ENCODE measurements at regions not wholly inside any gene's neighbourhood (a gene's known extent, or its start where the extent isn't known, plus 50 kb on each side); places are given as distances from the start of the nearest gene placed in this dataset.

DNA sequence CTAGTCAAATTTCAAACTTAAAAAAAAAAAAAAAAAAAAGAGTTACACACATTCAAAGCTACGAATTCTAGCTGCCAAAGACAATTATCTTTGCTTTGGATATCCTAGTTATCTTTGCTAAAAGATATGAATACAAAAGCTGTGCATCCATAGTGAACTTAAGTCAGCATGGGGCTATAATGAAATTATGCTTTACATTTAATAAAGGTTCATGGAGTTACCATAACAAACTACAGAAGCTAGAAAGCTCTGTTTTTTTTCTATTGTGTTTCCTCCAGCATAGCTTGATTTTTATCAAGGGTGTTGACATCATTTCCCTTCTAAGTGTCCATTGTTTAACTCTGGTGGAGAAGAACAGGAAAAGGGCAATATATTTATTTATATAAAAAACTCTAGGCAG is 234.1 kb downstream of the ANKRD50 start:
- no peak overlapping the region for H3K4me3 ChIP-seq (ENCODE audit: control insufficient read depth in 2 of 3, extremely low read depth in 1 of 3, insufficient read depth in 2 of 3, low read depth in 1 of 3, low read length in 3 of 3)
- dilution Hi-C loops (cut with MboI; ENCODE audit: extremely low pct_ligation_motif_present, low sequenced_read_pairs) = no loop called here
- H3K9me3 ChIP-seq (ENCODE audit: control insufficient read depth, low read depth, low read length) = no peaks in the 10 kb centered on the region
- no peaks in the 10 kb centered on the region for H3K27me3 ChIP-seq (ENCODE audit: control insufficient read depth, extremely low read depth, insufficient read depth, low read length)
- no peak overlapping the region for H3K9ac ChIP-seq (ENCODE audit: control insufficient read depth, extremely low read depth, insufficient read depth, low read length)
- H3K79me2 ChIP-seq (ENCODE audit: control insufficient read depth, insufficient read depth, low read length) = no peaks in the 10 kb centered on the region
- no peak for DNase-seq (ENCODE audit: low read depth, low spot score)
- H3K9me1 ChIP-seq (ENCODE audit: control insufficient read depth, extremely low read depth, insufficient read depth, low read length) = no peaks in the 10 kb centered on the region
- H3K4me2 ChIP-seq (ENCODE audit: control insufficient read depth, extremely low read depth, insufficient read depth, low read depth, low read length) = no peak overlapping the region
- TF ChIP-seq, protein P1, sequence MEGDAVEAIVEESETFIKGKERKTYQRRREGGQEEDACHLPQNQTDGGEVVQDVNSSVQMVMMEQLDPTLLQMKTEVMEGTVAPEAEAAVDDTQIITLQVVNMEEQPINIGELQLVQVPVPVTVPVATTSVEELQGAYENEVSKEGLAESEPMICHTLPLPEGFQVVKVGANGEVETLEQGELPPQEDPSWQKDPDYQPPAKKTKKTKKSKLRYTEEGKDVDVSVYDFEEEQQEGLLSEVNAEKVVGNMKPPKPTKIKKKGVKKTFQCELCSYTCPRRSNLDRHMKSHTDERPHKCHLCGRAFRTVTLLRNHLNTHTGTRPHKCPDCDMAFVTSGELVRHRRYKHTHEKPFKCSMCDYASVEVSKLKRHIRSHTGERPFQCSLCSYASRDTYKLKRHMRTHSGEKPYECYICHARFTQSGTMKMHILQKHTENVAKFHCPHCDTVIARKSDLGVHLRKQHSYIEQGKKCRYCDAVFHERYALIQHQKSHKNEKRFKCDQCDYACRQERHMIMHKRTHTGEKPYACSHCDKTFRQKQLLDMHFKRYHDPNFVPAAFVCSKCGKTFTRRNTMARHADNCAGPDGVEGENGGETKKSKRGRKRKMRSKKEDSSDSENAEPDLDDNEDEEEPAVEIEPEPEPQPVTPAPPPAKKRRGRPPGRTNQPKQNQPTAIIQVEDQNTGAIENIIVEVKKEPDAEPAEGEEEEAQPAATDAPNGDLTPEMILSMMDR (optimal IDR thresholded peaks at IDR 0.05 in 1 of 3, IDR thresholded peaks at IDR 0.05 in 1 of 3, conservative IDR thresholded peaks at IDR 0.05 in 1 of 3; ENCODE audit: extremely low read depth in 1 of 3, insufficient read depth in 2 of 3, low read length in 3 of 3) = no peak
- TF ChIP-seq EZH2 (IDR thresholded peaks at IDR 0.05; ENCODE audit: low read length) = no peak
- no peak for FAIRE-seq
- no peaks in the 10 kb centered on the region for H3K4me1 ChIP-seq (ENCODE audit: control insufficient read depth, extremely low read depth, insufficient read depth, low read length)
- H3K36me3 ChIP-seq (ENCODE audit: control insufficient read depth in 2 of 2, extremely low read depth in 1 of 2, insufficient read depth in 2 of 2, low read length in 2 of 2) = no peaks in the 10 kb centered on the region
- no peaks in the 10 kb centered on the region for H4K20me1 ChIP-seq (ENCODE audit: control insufficient read depth, extremely low read depth, insufficient read depth, low read length)
- no peak overlapping the region for H2AFZ ChIP-seq (ENCODE audit: control insufficient read depth, low read length)
- no peak overlapping the region for H3K27ac ChIP-seq (ENCODE audit: control insufficient read depth, insufficient read depth, low read length)

DNA sequence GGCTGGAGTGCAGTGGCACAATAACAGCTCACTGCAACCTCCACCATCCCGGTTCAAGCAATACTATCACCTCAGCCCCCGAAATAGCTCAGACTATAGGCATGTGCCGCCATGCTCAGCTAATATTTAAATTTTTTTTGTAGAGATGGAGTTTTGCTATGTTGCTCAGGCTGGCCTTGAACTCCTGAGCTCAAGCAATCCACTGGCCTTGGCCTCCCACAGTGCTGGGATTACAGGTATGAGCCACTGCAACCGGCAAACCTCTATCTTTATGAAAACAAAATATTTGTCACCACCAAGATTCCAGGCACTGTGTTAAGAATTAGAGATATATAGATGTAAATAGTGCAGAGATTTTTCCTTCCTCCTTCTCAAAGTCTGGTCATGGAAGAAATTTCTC is 232.5 kb downstream of the ANKRD50 start:
- Histone ChIP-seq H3K9ac (ENCODE audit: control insufficient read depth, extremely low read depth, insufficient read depth, low read length) (no peak overlapping the region), H3K79me2 (ENCODE audit: control insufficient read depth, insufficient read depth, low read length) (no peaks in the 10 kb centered on the region), H3K9me3 (ENCODE audit: control insufficient read depth, low read depth, low read length) (no peaks in the 10 kb centered on the region), H3K27me3 (ENCODE audit: control insufficient read depth, extremely low read depth, insufficient read depth, low read length) (no peaks in the 10 kb centered on the region), H3K36me3 (ENCODE audit: control insufficient read depth in 2 of 2, extremely low read depth in 1 of 2, insufficient read depth in 2 of 2, low read length in 2 of 2) (no peaks in the 10 kb centered on the region), H4K20me1 (ENCODE audit: control insufficient read depth, extremely low read depth, insufficient read depth, low read length) (no peaks in the 10 kb centered on the region), H3K9me1 (ENCODE audit: control insufficient read depth, extremely low read depth, insufficient read depth, low read length) (no peaks in the 10 kb centered on the region), H3K4me1 (ENCODE audit: control insufficient read depth, extremely low read depth, insufficient read depth, low read length) (no peaks in the 10 kb centered on the region), H3K4me2 (ENCODE audit: control insufficient read depth, extremely low read depth, insufficient read depth, low read depth, low read length) (no peak overlapping the region), H3K4me3 (ENCODE audit: control insufficient read depth in 2 of 3, extremely low read depth in 1 of 3, insufficient read depth in 2 of 3, low read depth in 1 of 3, low read length in 3 of 3) (no peak overlapping the region), H2AFZ (ENCODE audit: control insufficient read depth, low read length) (no peak overlapping the region), H3K27ac (ENCODE audit: control insufficient read depth, insufficient read depth, low read length) (no peak overlapping the region)
- DNase-seq (ENCODE audit: low read depth, low spot score) (no peak), FAIRE-seq (no peak)
- dilution Hi-C loops (cut with MboI; ENCODE audit: extremely low pct_ligation_motif_present, low sequenced_read_pairs) = no loop called here
- TF ChIP-seq, protein P1 (optimal IDR thresholded peaks at IDR 0.05 in 1 of 3, IDR thresholded peaks at IDR 0.05 in 1 of 3, conservative IDR thresholded peaks at IDR 0.05 in 1 of 3; ENCODE audit: extremely low read depth in 1 of 3, insufficient read depth in 2 of 3, low read length in 3 of 3) = no peak
- no peak for TF ChIP-seq EZH2 (IDR thresholded peaks at IDR 0.05; ENCODE audit: low read length)
